H1 (cell line): ENCODE measurements at regions not wholly inside any gene's neighbourhood (a gene's known extent, or its start where the extent isn't known, plus 50 kb on each side); places are given as distances from the start of the nearest gene placed in this dataset.

Experiments used
- CTCF ChIA-PET: fragments of 300-600 bp; sonication (Branson Sonifier 250); formaldehyde crosslinking; loops from one replicate; lab custom pipeline; 2021; ENCODE audit not compliant: partially characterized antibody; lab: Charles Lee
- POLR2A ChIA-PET: fragments of 300-600 bp; sonication (Branson Sonifier 250); formaldehyde crosslinking; loops from one replicate; lab custom pipeline; 2021; ENCODE audit warnings: inconsistent platforms; ENCODE audit not compliant: partially characterized antibody; lab: Charles Lee
- DNase-seq, 2 experiments: peaks; one replicate each; pipeline versions ENCODE4 v3.0.0 to v3.0.0-alpha.2; 2010 to 2022; ENCODE audit warnings: low spot score in 2 of 2, low read depth in 1 of 2, mixed read lengths in 1 of 2
- FAIRE-seq: peaks from 2 replicates; lab custom pipeline; 2011; peaks lifted over from hg19 to GRCh38; lab: Jason Lieb, UNC
- H2AFZ ChIP-seq: 2 replicates; pipeline ENCODE4 v1.8.1; 2012; ENCODE audit warnings: low read length, inconsistent platforms
- H2AK5ac ChIP-seq: 2 replicates; pipeline ENCODE4 v1.6.1; 2013; ENCODE audit warnings: low read depth, low read length
- H2BK120ac ChIP-seq: replicated peaks from 2 replicates; pipeline ENCODE3; 2013; ENCODE audit warnings: low read depth, low read length, inconsistent platforms
- H2BK12ac ChIP-seq: 2 replicates; pipeline ENCODE4 v1.6.1; 2013; ENCODE audit warnings: low read depth, low read length
- H2BK15ac ChIP-seq: 2 replicates; pipeline ENCODE4 v1.6.1; 2013; ENCODE audit warnings: low read length
- H2BK20ac ChIP-seq: 2 replicates; pipeline ENCODE4 v1.6.1; 2013; ENCODE audit warnings: low read length
- H2BK5ac ChIP-seq: 2 replicates; pipeline ENCODE4 v1.6.1; 2013; ENCODE audit warnings: low read depth, low read length
- H3K14ac ChIP-seq: 2 replicates; pipeline ENCODE4 v1.6.1; 2013; ENCODE audit warnings: inconsistent platforms; ENCODE audit not compliant: insufficient read length
- H3K18ac ChIP-seq: 2 replicates; pipeline ENCODE4 v1.6.1; 2013; ENCODE audit warnings: low read length; ENCODE audit errors: extremely low read depth
- H3K23ac ChIP-seq: 2 replicates; pipeline ENCODE4 v1.6.1; 2013; ENCODE audit warnings: inconsistent platforms; ENCODE audit not compliant: insufficient read length
- H3K23me2 ChIP-seq: 2 replicates; pipeline ENCODE4 v1.6.1; 2013; ENCODE audit warnings: low read depth, low read length
- H3K27ac ChIP-seq: 2 replicates; pipeline ENCODE4 v1.6.1; 2011; ENCODE audit warnings: low read depth, low read length, inconsistent platforms
- H3K27me3 ChIP-seq, 4 experiments: replicated peaks in 1 of 4; 1 replicate in 1 of 4; 2 replicates in 3 of 4; pipeline versions ENCODE4 v1.6.1 to v1.8.1; 2011 to 2013; ENCODE audit warnings: low read length in 3 of 4, mild to moderate bottlenecking in 3 of 4, inconsistent platforms in 2 of 4, mixed read lengths in 2 of 4, moderate library complexity in 1 of 4; ENCODE audit not compliant: control insufficient read depth in 3 of 4, insufficient read depth in 3 of 4; ENCODE audit errors: extremely low read depth in 1 of 4
- H3K36me3 ChIP-seq, 4 experiments: 2 replicates each; pipeline versions ENCODE4 v1.6.1 to v1.8.1; 2011 to 2013; ENCODE audit warnings: mild to moderate bottlenecking in 4 of 4, low read length in 3 of 4, moderate library complexity in 2 of 4, control low read depth in 1 of 4, inconsistent platforms in 1 of 4; ENCODE audit not compliant: insufficient read depth in 4 of 4, control insufficient read depth in 2 of 4
- H3K4ac ChIP-seq: replicated peaks from 2 replicates; pipeline ENCODE3; 2013; ENCODE audit warnings: low read length, low read depth, mixed read lengths, inconsistent platforms; ENCODE audit not compliant: insufficient read length
- H3K4me1 ChIP-seq, 4 experiments: replicated peaks in 1 of 4; 1 replicate in 1 of 4; 2 replicates in 3 of 4; pipeline versions ENCODE4 v1.6.1 to v1.8.1; 2011 to 2013; ENCODE audit warnings: low read length in 3 of 4, inconsistent platforms in 2 of 4, mixed read lengths in 1 of 4; ENCODE audit not compliant: insufficient read depth in 4 of 4, control insufficient read depth in 3 of 4
- H3K4me2 ChIP-seq, 2 experiments: 2 replicates each; pipeline versions ENCODE4 v1.6.1 to v1.8.1; 2011 to 2013; ENCODE audit warnings: low read depth in 2 of 2, low read length in 2 of 2, control low read depth in 1 of 2, inconsistent platforms in 1 of 2, mild to moderate bottlenecking in 1 of 2; ENCODE audit not compliant: insufficient read depth in 1 of 2
- H3K4me3 ChIP-seq, 4 experiments: fragments of 200-600, 300-600 bp in 1 of 4; sonication (generic), shearing (Covaris generic), sonication (Bioruptor Twin) in 1 of 4; 2 replicates each; pipeline versions ENCODE4 v1.5.1 to v1.8.1; 2011 to 2016; ENCODE audit warnings: low read length in 4 of 4, low read depth in 3 of 4, control low read depth in 2 of 4, inconsistent platforms in 2 of 4, mild to moderate bottlenecking in 2 of 4, mixed read lengths in 1 of 4, moderate library complexity in 1 of 4; ENCODE audit not compliant: insufficient read depth in 2 of 4; ENCODE audit errors: extremely low read depth in 1 of 4
- H3K56ac ChIP-seq: replicated peaks from 2 replicates; pipeline ENCODE3; 2013; ENCODE audit warnings: low read depth, mild to moderate bottlenecking, mixed read lengths, low read length, inconsistent platforms; ENCODE audit not compliant: insufficient read length
- H3K79me1 ChIP-seq: 2 replicates; pipeline ENCODE4 v1.6.1; 2013; ENCODE audit warnings: low read depth, low read length, control low read depth
- H3K79me2 ChIP-seq, 2 experiments: 2 replicates each; pipeline versions ENCODE4 v1.6.1 to v1.8.1; 2012 to 2013; ENCODE audit warnings: low read length in 2 of 2, mild to moderate bottlenecking in 2 of 2, inconsistent platforms in 1 of 2; ENCODE audit not compliant: insufficient read depth in 2 of 2, control insufficient read depth in 1 of 2
- H3K9ac ChIP-seq, 4 experiments: replicated peaks in 1 of 4; 1 replicate in 1 of 4; 2 replicates in 3 of 4; pipeline versions ENCODE4 v1.6.1 to v1.8.1; 2011 to 2013; ENCODE audit warnings: low read depth in 3 of 4, low read length in 3 of 4, control low read depth in 2 of 4, mild to moderate bottlenecking in 2 of 4, moderate library complexity in 2 of 4, inconsistent platforms in 1 of 4; ENCODE audit errors: extremely low read depth in 1 of 4
- H3K9me3 ChIP-seq, 2 experiments: 2 replicates each; pipeline versions ENCODE4 v1.6.1 to v1.8.1; 2012 to 2013; ENCODE audit warnings: mild to moderate bottlenecking in 2 of 2, moderate library complexity in 2 of 2, control low read depth in 1 of 2, inconsistent platforms in 1 of 2, low read depth in 1 of 2, low read length in 1 of 2, mixed read lengths in 1 of 2; ENCODE audit not compliant: insufficient read depth in 2 of 2
- H4K20me1 ChIP-seq, 2 experiments: replicated peaks in 1 of 2; 2 replicates each; pipeline versions ENCODE3 to v1.8.1; 2011 to 2013; ENCODE audit warnings: inconsistent platforms in 2 of 2, low read length in 2 of 2, mild to moderate bottlenecking in 1 of 2; ENCODE audit not compliant: insufficient read depth in 2 of 2, control insufficient read depth in 1 of 2
- H4K5ac ChIP-seq: 2 replicates; pipeline ENCODE4 v1.6.1; 2013; ENCODE audit warnings: low read length, low read depth, mixed read lengths, inconsistent platforms; ENCODE audit not compliant: insufficient read length
- H4K8ac ChIP-seq: 2 replicates; pipeline ENCODE4 v1.8.0; 2013; ENCODE audit warnings: mild to moderate bottlenecking, moderate library complexity, low read length, inconsistent platforms; ENCODE audit not compliant: insufficient read depth; ENCODE audit errors: extremely low read depth
- H4K91ac ChIP-seq: replicated peaks from 2 replicates; pipeline ENCODE3; 2013; ENCODE audit warnings: low read length, mixed read lengths, inconsistent platforms; ENCODE audit not compliant: insufficient read length
- CREB1 ChIP-seq: IDR thresholded peaks from 2 replicates; pipeline ENCODE4 v1.6.1; 2012; ENCODE audit warnings: inconsistent platforms
- EGR1 ChIP-seq: IDR thresholded peaks from 2 replicates; pipeline ENCODE4 v1.6.1; 2011; ENCODE audit warnings: low read depth, low read length, borderline replicate concordance
- EZH2 ChIP-seq: fragments of 200-600 bp; sonication (generic); IDR thresholded peaks from 2 replicates; pipeline ENCODE4 v1.7.1; 2012; ENCODE audit warnings: low read depth, mild to moderate bottlenecking, moderate library complexity, low read length, inconsistent platforms; ENCODE audit not compliant: severe bottlenecking
- JUND ChIP-seq: IDR thresholded peaks from 2 replicates; pipeline ENCODE4 v1.6.1; 2011; ENCODE audit warnings: mild to moderate bottlenecking, improper control_type of control experiment, low read length
- POLR2A ChIP-seq, 2 experiments: IDR thresholded peaks; 1 replicate in 1 of 2; 2 replicates in 1 of 2; pipeline ENCODE4 v1.6.1; 2011; ENCODE audit warnings: low read depth in 2 of 2, low read length in 2 of 2, mild to moderate bottlenecking in 2 of 2; ENCODE audit errors: control extremely low read depth in 1 of 2
- RBBP5 ChIP-seq: IDR thresholded peaks from 2 replicates; pipeline ENCODE4 v1.7.1; 2012; ENCODE audit warnings: low read depth, mild to moderate bottlenecking, inconsistent platforms, low read length, moderate library complexity, borderline replicate concordance
- RNF2 ChIP-seq: fragments of 200-900, 300-1000 bp; sonication (generic); IDR thresholded peaks from 2 replicates; pipeline ENCODE4 v1.7.1; 2016; ENCODE audit warnings: borderline replicate concordance, low read depth, mild to moderate bottlenecking, antibody characterized with exemption, low read length; ENCODE audit not compliant: poor library complexity, severe bottlenecking; ENCODE audit errors: missing control alignments
- SAP30 ChIP-seq: fragments of 300-600 bp; sonication (generic); IDR thresholded peaks from 2 replicates; pipeline ENCODE4 v1.7.1; 2012; ENCODE audit warnings: low read length, moderate library complexity, mild to moderate bottlenecking, inconsistent platforms; ENCODE audit not compliant: insufficient read depth, insufficient replicate concordance
- SP1 ChIP-seq: IDR thresholded peaks from 2 replicates; pipeline ENCODE4 v1.6.1; 2011; ENCODE audit warnings: low read depth, low read length
- TAF7 ChIP-seq: optimal IDR thresholded peaks from 2 replicates; pipeline ENCODE3; 2011; ENCODE audit warnings: low read depth, mild to moderate bottlenecking, inconsistent platforms, low read length, moderate library complexity, borderline replicate concordance
- TEAD4 ChIP-seq: IDR thresholded peaks from 2 replicates; pipeline ENCODE4 v1.6.1; 2012; ENCODE audit warnings: low read depth, low read length, inconsistent platforms, mixed read lengths
- YY1 ChIP-seq: IDR thresholded peaks from 2 replicates; pipeline ENCODE4 v1.6.1; 2011; ENCODE audit warnings: low read depth, mild to moderate bottlenecking, low read length
- WGBS, 2 experiments: shearing (Covaris generic) in 1 of 2; methylation state at CpG; one replicate each; pipeline versions ENCODE4 v1.1.6 to v1.1.7; 2013 to 2015; ENCODE audit warnings: low lambda C conversion rate in 2 of 2, mixed read lengths in 2 of 2, inconsistent platforms in 1 of 2, low coverage in 1 of 2, missing lambda C conversion rate in 1 of 2; ENCODE audit not compliant: insufficient replicate concordance in 2 of 2, insufficient coverage in 1 of 2, insufficient read length in 1 of 2; ENCODE audit errors: extremely low coverage in 1 of 2, missing lambda C conversion rate in 1 of 2; 5-methylcytosine and 5-hydroxymethylcytosine counted together
- TF ChIP-seq, protein P1 (sequence below), 3 experiments: IDR thresholded peaks; 1 replicate in 2 of 3; 2 replicates in 1 of 3; pipeline versions ENCODE4 v1.5.1 to v1.6.1; 2011; ENCODE audit warnings: low read length in 3 of 3, mild to moderate bottlenecking in 3 of 3, inconsistent platforms in 2 of 3, low read depth in 1 of 3, moderate library complexity in 1 of 3; ENCODE audit not compliant: insufficient read depth in 1 of 3; ENCODE audit errors: control extremely low read depth in 1 of 3

DNA sequence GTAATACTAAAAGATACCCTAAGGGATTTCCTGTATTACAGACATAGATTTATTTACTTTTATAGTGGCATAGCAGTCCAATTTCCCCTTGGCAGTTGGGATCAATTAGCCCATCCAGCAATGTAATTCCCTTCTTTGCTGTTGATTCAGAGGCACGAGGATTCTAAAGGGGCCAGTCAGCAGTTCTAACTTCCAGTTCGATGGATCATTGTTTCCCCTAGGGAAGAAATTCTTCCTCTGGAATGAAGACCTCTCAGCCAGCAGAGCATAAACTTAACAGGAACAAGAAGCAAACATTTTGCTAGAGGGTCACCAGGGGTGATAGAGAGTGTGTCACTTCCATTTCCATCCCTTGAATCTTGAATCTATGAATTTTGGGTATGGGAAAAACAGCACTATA, 395.7 kb upstream of the NOVA1 start:
- no peaks in the 10 kb centered on the region for H3K79me1 ChIP-seq
- no peaks in the 10 kb centered on the region for H3K23me2 ChIP-seq
- no peaks in the 10 kb centered on the region for H3K27me3 ChIP-seq
- no peaks in the 10 kb centered on the region for H3K4me1 ChIP-seq
- no peaks in the 10 kb centered on the region for H3K9me3 ChIP-seq
- CTCF ChIA-PET = no interaction called here
- no peak overlapping the region for H3K4ac ChIP-seq
- H2AFZ ChIP-seq = no peak overlapping the region
- no peaks in the 10 kb centered on the region for H3K36me3 ChIP-seq
- 92% methylated on average over 2 of the region's 2 CpGs; no CpG with 5 or more reads in 1 of the 2 experiments for WGBS, 2 experiments
- no peak overlapping the region for H3K14ac ChIP-seq
- DNase-seq (no peak), FAIRE-seq (no peak)
- no peak overlapping the region for H3K9ac ChIP-seq
- no peaks in the 10 kb centered on the region for H4K20me1 ChIP-seq
- H3K4me2 ChIP-seq = no peak overlapping the region
- POLR2A ChIA-PET = no interaction called here
- H2BK5ac ChIP-seq = no peak overlapping the region
- H2BK20ac ChIP-seq = no peak overlapping the region
- no peak overlapping the region for H2AK5ac ChIP-seq
- no peak overlapping the region for H2BK120ac ChIP-seq
- no peak overlapping the region for H3K27ac ChIP-seq
- H4K5ac ChIP-seq = no peak overlapping the region
- H4K8ac ChIP-seq = no peak overlapping the region
- no peak overlapping the region for H2BK15ac ChIP-seq
- no peak overlapping the region for H3K56ac ChIP-seq
- no peak overlapping the region for H3K18ac ChIP-seq
- no peaks in the 10 kb centered on the region for H3K79me2 ChIP-seq
- no peak overlapping the region for H3K4me3 ChIP-seq
- H2BK12ac ChIP-seq = no peak overlapping the region
- H3K23ac ChIP-seq = no peak overlapping the region
- no peak overlapping the region for H4K91ac ChIP-seq
- TF ChIP-seq, protein P1, sequence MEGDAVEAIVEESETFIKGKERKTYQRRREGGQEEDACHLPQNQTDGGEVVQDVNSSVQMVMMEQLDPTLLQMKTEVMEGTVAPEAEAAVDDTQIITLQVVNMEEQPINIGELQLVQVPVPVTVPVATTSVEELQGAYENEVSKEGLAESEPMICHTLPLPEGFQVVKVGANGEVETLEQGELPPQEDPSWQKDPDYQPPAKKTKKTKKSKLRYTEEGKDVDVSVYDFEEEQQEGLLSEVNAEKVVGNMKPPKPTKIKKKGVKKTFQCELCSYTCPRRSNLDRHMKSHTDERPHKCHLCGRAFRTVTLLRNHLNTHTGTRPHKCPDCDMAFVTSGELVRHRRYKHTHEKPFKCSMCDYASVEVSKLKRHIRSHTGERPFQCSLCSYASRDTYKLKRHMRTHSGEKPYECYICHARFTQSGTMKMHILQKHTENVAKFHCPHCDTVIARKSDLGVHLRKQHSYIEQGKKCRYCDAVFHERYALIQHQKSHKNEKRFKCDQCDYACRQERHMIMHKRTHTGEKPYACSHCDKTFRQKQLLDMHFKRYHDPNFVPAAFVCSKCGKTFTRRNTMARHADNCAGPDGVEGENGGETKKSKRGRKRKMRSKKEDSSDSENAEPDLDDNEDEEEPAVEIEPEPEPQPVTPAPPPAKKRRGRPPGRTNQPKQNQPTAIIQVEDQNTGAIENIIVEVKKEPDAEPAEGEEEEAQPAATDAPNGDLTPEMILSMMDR (IDR thresholded peaks at IDR 0.05; ENCODE audit: control extremely low read depth in 1 of 3, insufficient read depth in 1 of 3, low read depth in 1 of 3, low read length in 3 of 3) = no peak
- no peak for TF ChIP-seq CREB1
- no peak for TF ChIP-seq RBBP5
- TF ChIP-seq YY1 = no peak
- no peak for TF ChIP-seq RNF2
- TF ChIP-seq SP1 = no peak
- TF ChIP-seq EZH2 = no peak
- TF ChIP-seq TEAD4 = no peak
- no peak for TF ChIP-seq JUND
- TF ChIP-seq POLR2A (IDR thresholded peaks at IDR 0.05; ENCODE audit: control extremely low read depth in 1 of 2, low read depth in 2 of 2, low read length in 2 of 2) = no peak
- no peak for TF ChIP-seq EGR1
- TF ChIP-seq SAP30 = no peak
- no peak for TF ChIP-seq TAF7
